ENCODE measurements at regions not wholly inside any gene's neighbourhood (a gene's known extent, or its start where the extent isn't known, plus 50 kb on each side); places are given as distances from the start of the nearest gene placed in this dataset.

GRCh38 chr6:50271266-50271665 is 221.5 kb upstream of the DEFB112 start:
- TF ChIP-seq CTCF (IDR thresholded peaks at IDR 0.05; ENCODE audit: borderline replicate concordance, control extremely low read depth, extremely low read depth, insufficient read depth, missing control alignments): no peak
- in situ Hi-C loops (cut with MboI; ENCODE audit: low sequenced_read_pairs, unreplicated experiment): no loop called here
- no peak for DNase-seq (ENCODE audit: low spot score)

- DNase-seq (ENCODE audit: low spot score): no peak
- TF ChIP-seq CTCF (IDR thresholded peaks at IDR 0.05; ENCODE audit: borderline replicate concordance, control extremely low read depth, extremely low read depth, insufficient read depth, missing control alignments): no peak
- in situ Hi-C loops (cut with MboI; ENCODE audit: low sequenced_read_pairs, unreplicated experiment): no loop called here
Measured at GRCh38 chr6:50271817-50272216, 222.1 kb upstream of the DEFB112 start.

GRCh38 chr6:50272611-50273010 is 222.9 kb upstream of the DEFB112 start:
- in situ Hi-C loops (cut with MboI; ENCODE audit: low sequenced_read_pairs, unreplicated experiment): no loop called here
- TF ChIP-seq CTCF (IDR thresholded peaks at IDR 0.05; ENCODE audit: borderline replicate concordance, control extremely low read depth, extremely low read depth, insufficient read depth, missing control alignments): no peak
- DNase-seq (ENCODE audit: low spot score): no peak

- no peak for TF ChIP-seq CTCF (IDR thresholded peaks at IDR 0.05; ENCODE audit: borderline replicate concordance, control extremely low read depth, extremely low read depth, insufficient read depth, missing control alignments)
- no peak for DNase-seq (ENCODE audit: low spot score)
- in situ Hi-C loops (cut with MboI; ENCODE audit: low sequenced_read_pairs, unreplicated experiment): no loop called here
Measured at GRCh38 chr6:50276771-50277261, 227.1 kb upstream of the DEFB112 start.

- DNase-seq (ENCODE audit: low spot score): no peak
- in situ Hi-C loops (cut with MboI; ENCODE audit: low sequenced_read_pairs, unreplicated experiment): no loop called here
- no peak for TF ChIP-seq CTCF (IDR thresholded peaks at IDR 0.05; ENCODE audit: borderline replicate concordance, control extremely low read depth, extremely low read depth, insufficient read depth, missing control alignments)
Measured at GRCh38 chr6:50277774-50278173, 228.0 kb upstream of the DEFB112 start.

- in situ Hi-C loops (cut with MboI; ENCODE audit: low sequenced_read_pairs, unreplicated experiment): no loop called here
- no peak for TF ChIP-seq CTCF (IDR thresholded peaks at IDR 0.05; ENCODE audit: borderline replicate concordance, control extremely low read depth, extremely low read depth, insufficient read depth, missing control alignments)
- DNase-seq (ENCODE audit: low spot score): no peak
Measured at GRCh38 chr6:50278663-50279062, 228.9 kb upstream of the DEFB112 start.

- in situ Hi-C loops (cut with MboI; ENCODE audit: low sequenced_read_pairs, unreplicated experiment): no loop called here
- no peak for TF ChIP-seq CTCF (IDR thresholded peaks at IDR 0.05; ENCODE audit: borderline replicate concordance, control extremely low read depth, extremely low read depth, insufficient read depth, missing control alignments)
- DNase-seq (ENCODE audit: low spot score): no peak
Measured at GRCh38 chr6:50285735-50286134, 236.0 kb upstream of the DEFB112 start.
